Superior temporal gyrus (tissue), 1 donor: ENCODE measurements at regions not wholly inside any gene's neighbourhood (a gene's known extent, or its start where the extent isn't known, plus 50 kb on each side); places are given as distances from the start of the nearest gene placed in this dataset.
A peak's percentile ranks its signal among the peaks of the same experiment; 100 is the strongest.

Experiments
- DNase-seq: peaks from one replicate; pipeline ENCODE4 v3.0.0-alpha.2; 2016; ENCODE audit errors: extremely low spot score

DNA sequence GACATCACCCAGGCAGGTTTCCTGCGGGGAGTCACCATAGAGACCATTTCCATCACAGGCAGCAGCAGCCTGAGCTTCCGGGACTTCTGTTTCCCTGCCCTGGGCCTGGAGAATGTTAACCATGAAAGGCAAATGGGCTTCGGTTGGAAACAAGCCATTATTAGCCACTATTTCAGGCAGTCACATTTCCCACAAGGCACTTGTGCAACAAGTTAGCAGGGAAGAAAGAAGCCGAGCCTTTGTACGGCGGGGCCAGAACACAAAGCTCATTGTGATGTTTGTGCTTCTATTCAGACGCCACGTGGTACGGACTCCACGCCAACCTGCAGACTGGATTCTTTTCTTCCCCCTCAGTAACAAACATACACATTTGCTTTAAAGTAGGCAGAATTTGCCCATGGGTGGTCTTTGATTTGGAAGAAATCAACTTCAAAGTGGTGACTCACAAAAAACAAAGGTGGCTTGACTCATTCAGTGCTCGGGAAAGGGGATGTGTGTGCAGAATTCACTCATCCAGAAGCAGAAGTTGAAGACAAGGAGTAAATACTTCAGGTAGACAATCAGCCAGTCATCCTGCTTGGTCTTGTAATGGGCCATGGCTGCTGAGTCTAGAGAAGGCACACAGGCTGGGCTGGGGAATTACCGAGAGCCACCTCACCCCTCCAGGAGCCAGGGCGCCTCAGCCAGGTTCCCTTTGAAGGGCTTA lies 154.2 kb upstream of the PRMT8 start:
- DNase-seq = peak; percentile 95

DNA sequence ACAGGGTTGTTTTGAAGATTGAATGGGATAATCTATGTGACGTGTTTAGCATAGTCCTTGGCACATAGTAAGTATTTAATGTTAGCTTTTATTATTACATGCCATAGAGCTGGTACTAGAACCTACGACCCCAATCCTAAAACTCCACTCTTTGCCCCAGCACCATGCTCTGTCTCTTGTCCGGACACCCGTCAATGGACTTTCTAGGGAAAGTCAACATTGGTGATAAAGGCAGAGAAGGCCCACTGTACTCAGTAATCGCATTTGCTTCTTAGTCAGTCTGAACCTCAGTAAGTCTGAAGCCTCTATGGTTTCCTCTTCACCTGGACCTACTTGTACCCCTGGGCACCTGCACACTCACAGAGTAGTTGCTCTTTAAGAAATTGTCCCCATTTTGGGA lies 153.1 kb upstream of the PRMT8 start:
- DNase-seq = no peak

DNA sequence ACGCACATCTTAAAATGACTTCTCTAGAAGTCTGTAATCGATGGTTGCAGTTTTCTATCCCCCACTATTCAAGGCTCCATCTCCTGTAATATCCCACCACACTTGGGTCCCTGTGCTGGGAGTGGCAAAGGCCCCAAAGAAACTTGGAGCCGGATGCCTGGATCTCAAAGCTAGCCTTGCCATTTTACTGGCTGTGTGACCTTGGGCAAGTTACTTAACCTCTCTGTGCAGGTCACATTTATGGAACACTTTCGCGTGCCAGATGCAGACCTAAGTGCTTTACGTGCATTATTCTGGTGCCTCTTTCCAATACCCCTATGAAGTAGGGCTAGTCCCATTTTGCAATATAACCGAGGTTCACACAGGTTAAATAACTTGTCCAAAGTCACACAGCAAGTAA lies 151.8 kb upstream of the PRMT8 start:
- no peak for DNase-seq

DNA sequence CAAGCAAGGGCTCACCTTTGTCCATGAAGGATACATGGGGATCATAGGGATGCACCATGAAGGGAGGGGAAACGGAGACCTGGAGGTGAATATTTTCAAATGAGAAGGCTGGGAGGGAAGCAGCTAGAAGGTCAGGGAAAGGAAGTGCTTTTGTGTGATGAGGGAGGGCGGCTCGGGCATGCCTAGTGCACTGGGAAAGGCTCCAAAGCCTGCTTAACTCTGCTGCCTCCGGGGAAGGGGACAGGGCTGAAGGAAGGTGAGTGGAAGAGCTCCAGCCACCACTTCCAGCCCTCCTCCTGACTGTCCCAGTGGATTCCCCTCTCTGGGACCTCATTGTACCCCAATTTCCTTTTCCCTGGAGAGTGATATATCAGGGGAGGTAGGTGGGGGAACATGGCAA lies 149.4 kb upstream of the PRMT8 start:
- no peak for DNase-seq

DNA sequence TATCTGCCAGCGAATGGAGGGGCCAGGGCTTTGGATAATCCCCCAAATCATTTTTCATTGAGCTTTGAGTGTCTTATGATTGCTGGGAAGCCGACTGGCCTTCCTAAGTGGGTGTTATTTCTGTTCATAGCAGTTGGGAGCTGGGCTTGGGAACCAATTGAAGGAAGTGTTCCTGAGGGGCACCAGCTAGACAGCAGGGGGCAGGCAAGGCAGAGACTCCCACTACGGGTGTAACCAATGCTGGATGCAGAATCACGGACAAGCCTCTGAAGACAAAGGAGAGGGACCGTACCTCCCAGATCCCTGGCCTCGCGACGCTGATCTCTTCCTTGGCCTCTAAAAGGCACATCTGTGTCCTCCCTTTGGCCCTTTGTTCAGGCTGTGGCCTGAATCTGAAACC lies 149.0 kb upstream of the PRMT8 start:
- peak; percentile 78 for DNase-seq

DNA sequence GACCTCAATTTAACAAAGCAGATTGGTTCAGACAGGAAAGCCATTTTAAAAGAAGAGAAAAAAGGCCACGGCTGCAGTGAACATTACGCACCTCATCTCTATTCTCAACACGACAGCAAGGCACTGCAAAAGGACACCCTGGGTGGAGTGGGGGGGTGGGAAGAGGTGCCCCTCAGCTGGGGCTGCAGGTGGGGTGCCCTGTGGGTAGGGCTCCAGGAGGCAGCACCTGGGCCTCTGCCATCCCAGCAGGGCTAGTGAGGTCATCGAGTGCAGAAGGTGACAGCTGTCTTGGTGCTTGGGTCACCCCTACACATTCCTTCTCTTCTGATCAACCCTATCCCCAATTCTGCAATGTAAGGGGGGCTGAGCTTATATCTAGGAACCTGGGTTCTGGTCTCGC lies 142.9 kb upstream of the PRMT8 start:
- DNase-seq = no peak

DNA sequence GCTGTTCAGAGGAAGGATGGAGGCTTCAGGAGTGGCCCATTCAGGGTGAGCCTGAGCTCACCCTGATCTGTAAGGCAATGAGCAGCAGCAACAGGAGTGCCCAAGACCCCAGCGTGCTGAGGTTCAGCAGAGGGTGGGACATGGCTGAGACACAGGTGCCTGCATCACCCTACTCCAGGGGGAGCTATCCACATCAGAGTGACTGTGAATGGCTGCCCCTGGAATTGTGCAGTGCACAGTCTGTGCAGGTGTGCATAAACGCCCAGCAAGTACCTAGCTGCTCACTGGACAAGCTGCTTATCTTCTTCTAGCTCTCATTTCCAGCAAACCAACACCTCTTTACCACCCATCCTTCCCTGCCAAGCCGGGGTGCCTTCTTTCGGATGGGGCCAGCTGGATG lies 140.6 kb upstream of the PRMT8 start:
- DNase-seq = no peak

DNA sequence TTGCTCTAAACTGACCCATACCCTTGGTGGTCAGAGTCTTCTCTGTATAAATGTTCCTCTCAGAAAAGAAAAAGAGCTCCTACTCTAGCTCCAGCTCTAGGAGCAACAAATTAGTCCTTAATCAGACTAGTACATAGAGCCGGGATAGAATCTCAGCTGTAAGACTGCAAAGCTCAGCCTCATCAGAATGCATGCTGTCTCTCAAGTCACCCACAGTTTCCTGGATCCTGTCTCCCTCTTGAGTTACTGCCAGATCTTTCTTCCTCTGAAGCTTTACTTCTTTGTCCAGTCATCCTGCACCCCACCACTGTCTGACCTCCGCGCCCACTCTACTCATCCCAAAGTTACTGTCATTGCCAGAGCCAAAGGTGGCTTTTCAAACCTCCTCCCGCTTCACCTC lies 139.3 kb upstream of the PRMT8 start:
- no peak for DNase-seq

DNA sequence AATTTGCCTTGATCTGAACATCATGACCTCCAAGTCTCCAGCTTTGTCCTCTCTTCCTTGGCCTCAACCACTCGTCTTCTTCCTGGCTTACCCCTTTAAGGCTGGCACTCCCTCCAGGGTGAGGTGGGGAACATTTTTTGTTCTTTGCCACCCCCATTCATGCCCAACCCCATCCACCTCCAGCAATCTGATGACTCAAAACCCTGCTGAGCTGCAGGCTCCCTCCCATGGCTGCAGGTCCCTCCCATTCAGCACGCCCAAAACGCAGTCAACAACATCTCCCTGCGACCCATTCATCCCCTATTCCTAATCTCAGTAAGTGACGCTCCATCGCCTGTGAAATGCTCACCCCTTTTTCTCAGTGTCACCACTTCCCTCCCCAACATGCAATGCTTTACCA lies 138.8 kb upstream of the PRMT8 start:
- no peak for DNase-seq

DNA sequence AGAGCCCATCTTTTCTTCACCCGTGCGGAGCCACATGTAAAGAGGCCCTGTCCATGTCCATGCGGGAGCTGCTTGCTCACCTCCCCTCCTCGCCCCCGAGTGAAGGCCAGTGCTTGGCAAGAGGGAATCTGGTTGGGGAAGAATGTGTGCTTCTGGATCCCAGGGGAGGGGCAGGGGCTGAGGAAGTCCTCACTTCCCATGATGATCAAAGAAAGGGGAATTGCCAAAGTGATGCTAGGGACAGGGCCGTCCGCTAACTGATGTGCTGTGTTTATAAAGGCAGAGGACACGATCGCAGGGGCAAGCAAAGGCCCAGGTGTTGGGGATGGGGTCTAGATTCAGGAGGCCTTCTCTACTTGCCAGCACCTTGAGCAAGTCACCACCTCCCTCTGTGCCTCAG lies 137.4 kb upstream of the PRMT8 start:
- no peak for DNase-seq

DNA sequence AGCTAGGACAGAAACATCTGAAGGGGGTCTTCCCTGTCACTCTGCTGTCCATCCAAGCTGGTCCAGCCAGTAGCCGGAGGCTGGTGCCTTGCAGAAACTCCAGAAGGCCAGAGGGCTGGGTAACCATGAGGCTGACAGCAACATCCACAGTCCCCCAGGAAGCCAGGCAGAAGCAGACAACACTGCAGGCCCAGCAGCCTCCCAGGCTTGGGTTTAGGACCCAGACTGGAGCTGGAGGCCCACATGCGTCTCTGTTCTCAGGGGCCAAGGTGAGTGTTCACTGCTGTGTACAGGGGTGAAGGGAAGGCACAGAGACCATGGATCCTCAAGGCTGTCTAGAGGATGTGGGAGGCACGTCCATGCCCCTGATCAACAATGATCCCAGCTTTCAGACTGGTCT lies 136.4 kb upstream of the PRMT8 start:
- no peak for DNase-seq

DNA sequence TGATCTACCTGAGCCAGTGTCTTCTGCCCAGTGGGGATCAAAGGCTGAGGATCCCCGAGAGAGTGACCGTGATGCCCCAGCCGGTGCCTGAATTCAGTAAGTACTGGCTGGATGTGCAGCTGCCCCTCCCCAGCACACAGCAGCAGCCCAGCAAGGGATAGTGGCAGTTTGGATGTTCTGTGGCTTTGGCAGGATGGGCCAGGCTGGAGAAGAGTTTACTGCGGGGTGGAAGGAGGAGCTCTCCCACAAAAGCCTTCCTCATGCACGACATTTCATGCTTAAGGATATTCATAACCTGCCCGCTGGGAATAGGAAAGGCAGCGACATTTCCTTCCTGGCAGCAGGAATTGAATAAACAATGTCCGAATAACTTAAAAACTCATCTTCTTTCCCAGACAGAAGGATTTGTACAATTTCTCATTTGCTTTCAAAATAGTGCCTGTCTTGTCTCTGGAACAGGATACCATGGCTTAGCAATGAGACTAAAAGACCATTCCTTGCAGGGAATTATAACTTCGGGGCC lies 135.6 kb upstream of the PRMT8 start:
- no peak for DNase-seq

DNA sequence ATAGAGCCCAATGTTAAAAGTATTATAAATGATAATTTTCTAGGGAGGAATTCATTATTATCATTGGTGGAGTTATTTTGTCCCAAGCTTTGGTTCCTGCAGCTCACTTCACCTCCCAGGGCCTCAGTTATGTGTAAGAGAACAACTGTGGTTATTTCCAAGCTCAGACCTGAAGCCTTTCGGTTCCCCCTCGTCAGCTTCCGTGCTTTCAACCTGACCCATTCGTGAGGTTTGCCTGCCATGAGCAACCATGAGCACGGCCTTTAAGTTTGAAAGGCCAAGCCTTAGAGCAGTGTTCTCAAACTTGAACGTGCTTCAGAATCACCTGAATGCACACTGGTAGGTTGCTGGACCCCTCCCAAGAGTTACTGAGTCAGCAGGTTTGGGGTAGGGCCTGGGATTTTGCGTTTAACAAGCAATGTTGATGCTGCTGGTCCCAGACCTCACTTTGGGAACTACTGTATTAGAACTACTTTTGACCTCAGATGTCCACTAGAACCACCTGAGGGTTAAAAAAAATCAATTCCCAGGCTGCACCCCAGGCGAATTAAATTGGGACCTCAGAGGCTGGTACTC lies 133.0 kb upstream of the PRMT8 start:
- DNase-seq = no peak

DNA sequence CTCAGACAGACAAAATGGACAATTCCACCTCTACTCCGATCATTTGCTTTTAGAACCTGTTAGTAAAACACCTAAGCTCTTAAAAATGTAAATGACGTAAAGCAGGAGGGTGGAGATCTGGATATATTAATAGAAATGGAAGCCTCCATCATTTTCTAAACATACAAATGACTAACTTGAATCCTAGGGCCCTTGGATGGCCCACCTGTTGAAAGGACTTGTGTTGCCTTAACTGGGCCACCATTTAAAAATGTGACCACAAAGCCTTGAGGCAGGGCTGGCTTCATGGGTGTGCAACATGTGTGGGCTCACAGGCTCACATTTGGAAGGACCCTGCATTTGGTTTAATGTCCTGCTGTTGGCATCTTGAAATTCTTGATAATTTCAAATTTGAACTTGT lies 131.5 kb upstream of the PRMT8 start:
- no peak for DNase-seq

DNA sequence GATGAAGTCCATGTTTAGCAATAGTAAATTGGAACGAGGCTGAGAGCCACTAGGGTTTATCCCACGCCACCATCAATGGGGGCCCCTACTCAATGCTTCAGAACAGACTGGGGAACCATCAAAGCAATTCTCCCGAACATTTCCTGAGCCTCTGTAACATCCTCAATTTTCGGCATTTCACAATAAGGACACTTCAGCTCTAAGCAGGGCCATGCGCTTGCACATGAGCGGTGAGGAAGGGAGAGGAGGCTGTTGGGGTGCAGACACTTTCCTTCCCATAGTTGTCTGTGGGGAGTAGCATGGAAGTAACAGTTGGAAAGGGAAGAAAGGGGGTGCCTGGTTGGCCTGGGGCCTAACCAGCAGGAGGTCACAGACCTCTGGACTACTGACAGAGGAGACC lies 129.9 kb upstream of the PRMT8 start:
- DNase-seq = no peak

DNA sequence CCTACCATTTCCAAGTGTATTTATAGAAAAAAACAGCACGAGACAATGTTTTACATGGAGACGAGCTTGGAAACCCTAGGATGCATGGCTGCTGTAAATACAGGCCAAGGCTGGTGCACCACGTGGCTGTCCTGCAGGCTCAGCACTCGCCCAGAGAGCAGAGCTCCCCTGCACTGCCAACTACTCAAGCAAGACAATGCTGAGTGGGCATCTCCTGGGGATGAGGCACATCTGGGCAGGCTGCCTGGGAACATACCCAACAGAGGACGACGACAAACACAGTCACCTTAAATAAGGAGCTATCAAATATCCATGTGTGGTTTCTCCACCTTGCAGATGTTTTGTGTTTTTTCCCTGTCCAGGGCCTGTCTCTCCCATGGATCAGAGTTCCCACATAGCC lies 128.3 kb upstream of the PRMT8 start:
- no peak for DNase-seq

DNA sequence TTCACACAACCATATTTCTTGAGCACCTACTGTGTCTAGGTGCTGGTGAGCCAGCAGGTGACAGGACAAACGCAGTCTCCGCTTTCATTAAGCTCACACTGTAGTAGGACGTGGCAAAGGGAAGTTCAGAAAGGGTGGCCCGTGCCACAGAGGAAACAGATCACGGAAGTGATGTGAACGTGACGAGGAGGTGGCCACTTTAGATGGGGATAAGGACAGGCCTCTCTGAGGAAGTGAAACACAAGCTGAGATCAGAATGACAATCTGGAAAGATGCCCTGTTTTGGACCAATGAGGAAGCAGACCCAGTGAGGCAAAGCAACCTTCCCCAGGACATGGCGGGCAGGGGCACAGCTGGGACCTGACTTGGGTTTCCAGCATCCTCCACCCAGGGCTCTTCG lies 127.4 kb upstream of the PRMT8 start:
- no peak for DNase-seq

DNA sequence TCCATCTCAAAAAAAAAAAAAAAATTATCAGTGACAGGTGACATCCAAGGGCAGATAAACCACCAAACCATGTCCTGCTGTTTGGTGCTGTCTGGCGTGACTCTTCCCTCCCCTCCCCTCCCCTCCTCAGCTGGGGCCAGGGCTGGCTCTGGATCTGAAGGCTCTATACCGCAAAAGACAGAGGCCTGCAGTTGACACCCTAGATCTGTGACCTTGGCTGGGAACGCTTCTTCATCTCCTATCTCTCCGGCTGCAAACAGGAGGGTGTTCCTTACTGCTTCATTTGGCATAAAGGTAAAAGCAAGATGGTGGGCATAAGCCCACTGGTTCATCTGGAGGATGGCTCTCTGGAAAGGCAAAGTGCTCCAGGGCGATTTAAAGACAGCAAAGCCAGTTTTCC lies 126.8 kb upstream of the PRMT8 start:
- DNase-seq = no peak

DNA sequence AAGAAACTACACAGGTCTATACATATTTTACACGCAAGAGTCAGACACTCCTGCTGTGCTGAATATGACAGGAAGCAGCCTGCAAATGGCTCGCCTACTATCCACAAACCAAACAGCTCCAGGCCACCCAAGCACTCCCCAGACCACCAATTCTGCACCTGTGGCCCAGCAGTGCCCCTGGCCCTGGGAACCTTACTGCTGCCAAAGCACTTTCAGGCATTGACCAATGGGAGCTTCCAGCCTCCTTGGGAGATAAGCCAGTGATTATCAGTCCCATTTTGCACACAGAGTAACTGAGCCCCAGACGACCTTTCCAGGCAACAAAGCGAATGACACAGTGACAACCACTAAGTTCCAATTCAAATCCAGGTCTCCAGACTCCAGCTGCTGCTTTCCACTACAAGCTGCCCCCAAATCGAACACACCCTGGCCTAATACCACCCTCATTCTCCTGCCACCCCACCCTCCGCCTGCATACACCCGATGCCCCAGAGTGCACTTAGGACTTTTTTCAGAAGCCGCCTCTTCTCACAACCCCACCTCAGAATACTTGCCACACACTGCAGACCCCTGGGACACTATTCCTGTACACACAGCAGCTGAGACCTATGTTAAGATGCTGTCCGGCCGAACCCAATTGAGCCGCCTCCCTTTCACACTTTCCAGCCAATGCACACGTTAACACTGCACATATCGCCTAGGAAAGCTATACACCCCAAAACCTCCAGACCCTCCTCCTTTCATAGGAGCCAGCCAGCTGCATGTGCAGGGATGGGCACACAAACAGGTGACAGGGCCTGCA lies 126.1 kb upstream of the PRMT8 start:
- no peak for DNase-seq

DNA sequence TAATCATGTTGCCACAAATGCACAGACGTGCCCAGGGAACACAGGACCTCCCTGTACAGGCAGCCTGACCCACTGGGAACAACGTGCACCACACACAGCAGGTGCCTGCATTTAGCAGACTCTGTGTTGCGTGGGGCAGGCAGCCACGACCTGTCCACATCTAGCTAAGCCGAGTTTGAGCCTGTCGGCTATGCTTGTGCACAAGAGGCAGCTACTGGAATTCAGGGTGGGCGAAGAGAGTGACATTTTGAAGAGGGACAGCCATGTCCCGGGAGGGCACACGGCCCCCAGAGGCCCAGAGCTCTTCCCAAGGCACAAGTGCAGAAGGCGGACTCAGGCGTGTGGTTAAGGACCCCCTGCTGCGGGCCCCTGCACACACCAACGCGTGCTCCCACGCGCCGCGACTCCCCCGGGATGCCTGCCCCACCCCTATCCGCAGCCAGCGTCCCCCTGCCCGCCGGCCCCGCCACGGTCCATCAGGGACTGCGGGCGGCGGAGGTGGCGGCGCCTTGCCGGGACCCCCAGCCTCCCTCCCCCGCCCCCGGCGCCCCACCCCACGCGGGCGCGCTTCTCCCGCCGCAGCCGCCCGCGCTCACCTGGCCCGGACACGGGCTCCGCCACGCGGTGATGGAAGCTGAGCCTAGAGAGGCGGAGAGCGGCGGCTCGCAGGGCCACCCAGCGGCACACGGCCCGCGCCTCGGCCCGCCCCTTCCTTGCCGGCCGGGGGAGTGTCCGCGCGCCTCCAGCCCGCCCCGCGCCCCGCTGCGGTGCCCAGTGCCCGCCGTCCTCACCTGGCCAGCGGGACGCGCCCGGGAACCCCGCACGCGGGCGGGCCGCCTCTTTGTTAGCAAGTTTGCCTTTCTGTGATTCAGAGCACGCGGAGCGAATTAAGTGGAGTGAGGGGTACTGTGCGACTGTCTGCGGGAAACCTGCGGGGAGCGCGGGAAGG lies 125.3 kb upstream of the PRMT8 start:
- no peak for DNase-seq

DNA sequence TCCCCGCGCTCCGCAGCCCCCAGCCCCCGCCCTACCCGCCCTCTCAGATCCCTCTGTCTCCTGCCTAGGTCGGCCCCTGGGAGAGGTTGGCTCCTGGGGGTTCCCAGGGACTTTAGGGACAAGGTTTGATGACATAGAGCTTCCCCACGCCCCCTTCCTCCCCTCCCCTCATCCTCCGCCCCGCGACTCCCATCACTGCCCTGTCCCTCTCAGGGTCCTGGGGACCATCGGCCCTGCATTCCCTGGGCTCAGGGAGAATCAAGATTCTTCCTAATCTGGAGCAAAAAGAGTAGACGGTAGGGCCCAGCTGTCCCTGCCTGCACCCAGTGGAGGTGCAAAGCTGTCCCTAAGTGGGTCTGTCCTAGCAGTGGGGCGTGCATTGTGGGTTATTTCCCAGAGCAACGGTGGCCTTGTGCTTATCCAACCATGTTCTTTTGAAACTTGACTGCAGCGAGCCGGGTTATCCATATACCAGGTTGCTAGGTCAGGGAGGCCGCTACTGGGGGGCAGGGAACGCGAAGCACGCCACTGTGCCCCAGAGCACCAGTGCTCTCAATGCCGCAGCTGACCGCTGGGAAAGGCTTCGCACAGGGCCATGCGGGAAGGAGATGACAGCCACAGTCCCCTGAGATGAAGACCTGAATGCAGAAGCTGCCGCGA lies 124.4 kb upstream of the PRMT8 start:
- no peak for DNase-seq
